Heart left ventricle (tissue), 13 donors: ENCODE measurements at regions not wholly inside any gene's neighbourhood (a gene's known extent, or its start where the extent isn't known, plus 50 kb on each side); places are given as distances from the start of the nearest gene placed in this dataset.

Experiments
- CTCF ChIP-seq, 12 donors: fragments of 200-600 bp; sonication (generic) in 4 of 12; IDR thresholded peaks; one replicate each; pipeline versions ENCODE4 v1.5.0 to v1.8.0; 2018 to 2022; ENCODE audit warnings: antibody characterized with exemption in 12 of 12, mild to moderate bottlenecking in 5 of 12
- POLR2A ChIP-seq, 2 donors: fragments of 450-650 bp; IDR thresholded peaks; one replicate each; pipeline ENCODE4 v1.6.1; 2017; ENCODE audit warnings: antibody characterized with exemption in 2 of 2, mild to moderate bottlenecking in 2 of 2, moderate library complexity in 2 of 2
- donor health status: ischemic (EF 13 %, LVEDD 7.1; RV severe dilation, severe dysfunction).
- donor health status: DM: no; HTN: yes; CAD: no.
- donor health status: DM: no; HTN: no; CAD: no.
- donor health status: ischemic (EF 25% LVEDD 6.9; RV normal size, moderate dysfunction).
- donor health status: ischemic (EF 25% LVEDD 5.7; RV mildly dilated, moderate dysfunction).
- donor health status: ischemic (EF 35%, LVEDD 5.7; RV mildly dilated, moderate dysfunction).
- donor health status: nonischemic (EF 11% LVEDD 7.7; RV severe dilation, severe dysfunction).
- donor health status: DM: yes; HTN: yes; CAD: no.
- donor health status: PGD.
- donor health status: ischemic (EF 29% LVEDD 5.4; RV normal size, mild dysfunction).
- donor health status: nonischemic (EF 23%, LVEDD 6.1; RV moderate dilation, normal function).

- TF ChIP-seq POLR2A (IDR thresholded peaks at IDR 0.05) (no peak), CTCF (IDR thresholded peaks at IDR 0.05) (no peak)
Measured at GRCh38 chr18:7370375-7370774, 139.5 kb downstream of the LRRC30 start.
